ENCODE measurements at regions not wholly inside any gene's neighbourhood (a gene's known extent, or its start where the extent isn't known, plus 50 kb on each side); places are given as distances from the start of the nearest gene placed in this dataset.
A peak's percentile ranks its signal among the peaks of the same experiment; 100 is the strongest.

DNA sequence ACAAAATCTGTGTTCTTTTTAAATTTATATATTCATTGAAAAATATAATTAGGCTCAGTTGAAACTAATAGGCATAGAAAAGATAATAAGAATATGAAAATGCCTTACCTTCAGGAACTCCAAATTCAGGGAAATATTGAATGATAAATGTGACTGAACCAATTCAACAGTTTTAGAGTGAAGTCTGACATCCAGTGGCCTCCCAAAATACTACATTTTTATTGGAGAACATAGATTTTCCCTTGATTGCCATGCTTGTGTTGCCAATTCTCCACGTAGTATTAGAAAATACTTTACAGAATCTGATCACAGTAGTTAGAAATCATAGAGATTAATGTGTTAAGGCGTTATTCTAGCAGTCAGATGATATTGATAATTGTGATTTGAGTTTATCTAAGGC is 1246.7 kb downstream of the GATA3 start:
- Histone ChIP-seq H3K27me3 (no peaks in the 10 kb centered on the region), H3K4me1 (no peaks in the 10 kb centered on the region), H3K4me3 (no peak overlapping the region), H3K36me3 (no peaks in the 10 kb centered on the region), H3K9me3 (no peaks in the 10 kb centered on the region), H3K27ac (no peak overlapping the region)
- FAIRE-seq (no peak), ATAC-seq (no peak), DNase-seq (no peak)
- 45 to 53% methylated on average over 2 of the region's 2 CpGs for WGBS, 2 donors
- TF ChIP-seq, protein P1, sequence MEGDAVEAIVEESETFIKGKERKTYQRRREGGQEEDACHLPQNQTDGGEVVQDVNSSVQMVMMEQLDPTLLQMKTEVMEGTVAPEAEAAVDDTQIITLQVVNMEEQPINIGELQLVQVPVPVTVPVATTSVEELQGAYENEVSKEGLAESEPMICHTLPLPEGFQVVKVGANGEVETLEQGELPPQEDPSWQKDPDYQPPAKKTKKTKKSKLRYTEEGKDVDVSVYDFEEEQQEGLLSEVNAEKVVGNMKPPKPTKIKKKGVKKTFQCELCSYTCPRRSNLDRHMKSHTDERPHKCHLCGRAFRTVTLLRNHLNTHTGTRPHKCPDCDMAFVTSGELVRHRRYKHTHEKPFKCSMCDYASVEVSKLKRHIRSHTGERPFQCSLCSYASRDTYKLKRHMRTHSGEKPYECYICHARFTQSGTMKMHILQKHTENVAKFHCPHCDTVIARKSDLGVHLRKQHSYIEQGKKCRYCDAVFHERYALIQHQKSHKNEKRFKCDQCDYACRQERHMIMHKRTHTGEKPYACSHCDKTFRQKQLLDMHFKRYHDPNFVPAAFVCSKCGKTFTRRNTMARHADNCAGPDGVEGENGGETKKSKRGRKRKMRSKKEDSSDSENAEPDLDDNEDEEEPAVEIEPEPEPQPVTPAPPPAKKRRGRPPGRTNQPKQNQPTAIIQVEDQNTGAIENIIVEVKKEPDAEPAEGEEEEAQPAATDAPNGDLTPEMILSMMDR (IDR thresholded peaks at IDR 0.05) = no peak
- intact Hi-C loops (cut with DNase I) = no loop called here

DNA sequence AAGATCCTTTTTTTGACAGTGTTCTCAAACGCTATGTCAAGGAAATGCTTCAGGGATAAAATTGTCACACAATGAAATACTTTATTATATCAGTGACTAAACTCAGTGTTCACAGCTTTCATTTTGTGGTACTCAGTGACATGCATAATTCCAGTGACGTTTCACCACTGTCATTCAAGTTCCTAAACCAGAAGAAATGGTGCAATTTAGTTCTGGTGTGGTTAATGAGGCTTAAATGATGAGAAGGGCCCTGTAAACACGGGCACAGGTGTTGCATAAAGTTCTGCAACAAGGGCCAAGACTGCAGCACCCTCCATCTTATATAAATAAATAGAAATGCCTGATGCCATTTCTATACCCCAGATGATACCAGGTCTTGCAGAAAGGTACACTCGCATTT is 1247.1 kb downstream of the GATA3 start:
- no peaks in the 10 kb centered on the region for H3K27me3 ChIP-seq
- TF ChIP-seq, protein P1 (IDR thresholded peaks at IDR 0.05) = no peak
- no peak overlapping the region for H3K4me3 ChIP-seq
- ATAC-seq (no peak), DNase-seq (no peak), FAIRE-seq (no peak)
- intact Hi-C loops (cut with DNase I) = no loop called here
- no peak overlapping the region for H3K27ac ChIP-seq
- no peaks in the 10 kb centered on the region for H3K4me1 ChIP-seq
- no peaks in the 10 kb centered on the region for H3K9me3 ChIP-seq
- no peaks in the 10 kb centered on the region for H3K36me3 ChIP-seq
- WGBS, 2 donors = 59 to 65% methylated on average over 4 of the region's 4 CpGs

DNA sequence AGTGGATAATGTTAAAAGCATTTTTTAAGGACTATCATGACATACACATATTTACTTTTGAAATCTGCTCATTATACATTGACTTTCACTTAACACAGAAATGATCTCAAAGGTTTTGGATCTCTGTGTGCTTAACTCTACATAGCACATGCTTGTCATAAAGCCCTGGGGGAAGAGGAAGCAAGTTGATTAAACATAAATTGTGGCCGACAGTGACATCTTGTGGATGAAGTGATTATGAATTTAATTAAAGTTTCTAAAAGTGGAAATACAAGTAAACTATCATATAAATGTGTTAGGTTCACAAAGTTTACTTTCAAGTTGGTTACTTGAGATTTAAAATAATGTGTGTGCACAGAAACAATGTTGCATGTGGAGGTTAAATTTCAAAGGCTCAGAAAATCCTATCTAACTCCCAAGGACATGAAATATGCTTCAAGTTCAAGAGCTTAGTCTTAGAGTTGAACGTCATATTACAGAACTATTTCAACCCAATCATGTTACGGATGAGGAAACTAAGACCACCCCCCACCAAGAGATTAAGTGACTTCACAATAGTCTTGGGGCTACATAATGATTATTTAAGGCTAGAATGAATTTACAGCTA is 1247.8 kb downstream of the GATA3 start:
- ATAC-seq (peak; percentile 50 to 87 (median 80)), DNase-seq (peak in 1 of 6 donors; percentile 10), FAIRE-seq (peak; percentile 95)
- TF ChIP-seq, protein P1 (IDR thresholded peaks at IDR 0.05) = peak in 2 of 4 donors; percentile 31 to 36
- Histone ChIP-seq H3K36me3 (no peaks in the 10 kb centered on the region), H3K27me3 (no peaks in the 10 kb centered on the region), H3K27ac (no peak overlapping the region), H3K4me1 (no peaks in the 10 kb centered on the region), H3K4me3 (no peak overlapping the region), H3K9me3 (no peaks in the 10 kb centered on the region)
- 20 to 22% methylated on average over 3 of the region's 3 CpGs for WGBS, 2 donors
- intact Hi-C loops (cut with DNase I) = no loop called here

DNA sequence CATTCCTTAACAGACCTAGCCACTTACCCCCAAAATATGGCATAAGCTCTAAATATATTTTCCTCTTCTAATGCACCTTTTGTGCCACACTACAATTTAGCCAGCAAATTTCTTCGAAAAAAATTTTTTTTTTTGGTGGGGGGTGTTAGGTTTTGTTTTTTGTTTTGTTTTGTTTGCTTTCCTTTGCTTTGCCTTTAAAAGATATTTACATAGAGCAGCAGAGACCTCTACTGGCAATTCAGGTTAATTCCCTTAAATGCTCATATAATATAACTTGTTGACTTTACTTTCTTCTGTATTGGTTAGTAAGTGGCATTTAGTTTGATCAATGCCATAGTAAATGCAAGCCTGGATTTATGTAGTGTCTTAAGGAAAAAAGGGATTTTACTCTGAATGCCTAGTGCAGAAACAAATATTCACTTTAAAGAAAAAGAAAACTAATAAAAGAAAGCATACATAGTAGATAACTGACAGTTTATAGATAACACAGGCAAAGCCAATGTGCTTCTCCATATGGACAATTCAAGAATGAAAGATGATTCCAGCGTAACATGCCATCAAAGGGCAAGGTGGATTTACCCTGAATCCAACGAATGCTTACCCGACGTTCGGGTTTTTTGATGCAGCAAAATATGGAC is 1250.6 kb downstream of the GATA3 start:
- FAIRE-seq (no peak), DNase-seq (no peak), ATAC-seq (peak in 3 of 4 donors; percentile 63 to 72 (median 66))
- no peak overlapping the region for H3K27ac ChIP-seq
- H3K4me3 ChIP-seq = no peak overlapping the region
- 45 to 50% methylated on average over 6 of the region's 6 CpGs for WGBS, 2 donors
- no peaks in the 10 kb centered on the region for H3K9me3 ChIP-seq
- H3K4me1 ChIP-seq = no peaks in the 10 kb centered on the region
- TF ChIP-seq, protein P1 (IDR thresholded peaks at IDR 0.05) = peak in 3 of 4 donors; percentile 12 to 19 (median 16)
- peaks cover 0 to 7% (median 0%) of the 10 kb centered on the region in 4 donors for H3K27me3 ChIP-seq
- intact Hi-C loops (cut with DNase I) = no loop called here
- no peaks in the 10 kb centered on the region for H3K36me3 ChIP-seq
